ELF-1 (cell line): ENCODE measurements at regions not wholly inside any gene's neighbourhood (a gene's known extent, or its start where the extent isn't known, plus 50 kb on each side); places are given as distances from the start of the nearest gene placed in this dataset.

Experiments used
- DNase-seq: peaks from one replicate; pipeline ENCODE4 v3.0.0-alpha.2; 2016; ENCODE audit warnings: low read depth, low spot score

DNA sequence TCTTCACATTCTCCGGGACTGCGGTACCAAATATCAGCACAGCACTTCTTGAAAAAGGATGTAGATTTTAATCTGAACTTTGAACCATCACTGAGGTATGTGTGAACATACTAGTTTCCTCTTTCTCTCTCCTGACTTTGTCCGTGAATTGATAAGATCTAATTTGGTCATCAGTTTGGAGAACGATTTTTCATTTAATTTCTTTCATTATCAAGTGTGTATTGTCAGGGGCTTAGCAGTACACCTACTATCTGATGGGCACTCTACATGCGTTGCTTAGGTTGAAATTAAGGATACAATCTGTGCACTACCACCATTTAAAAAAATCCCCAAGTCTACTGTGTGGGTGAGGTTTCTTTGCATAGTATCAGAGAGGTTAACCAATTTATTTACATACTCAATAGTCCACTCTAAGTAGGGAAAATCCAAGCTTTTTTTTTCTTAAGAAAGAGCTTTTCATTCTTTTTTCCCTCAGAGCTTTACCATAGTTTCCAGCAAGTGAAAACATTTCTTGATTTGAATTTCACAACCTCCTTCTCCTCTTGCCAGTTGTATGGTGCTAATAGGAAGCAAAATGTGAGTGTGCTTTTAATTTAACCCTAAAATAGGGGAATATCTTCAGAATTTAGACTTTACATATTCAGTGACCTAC, 105.4 kb upstream of the ESR1 start:
- DNase-seq = no peak

DNA sequence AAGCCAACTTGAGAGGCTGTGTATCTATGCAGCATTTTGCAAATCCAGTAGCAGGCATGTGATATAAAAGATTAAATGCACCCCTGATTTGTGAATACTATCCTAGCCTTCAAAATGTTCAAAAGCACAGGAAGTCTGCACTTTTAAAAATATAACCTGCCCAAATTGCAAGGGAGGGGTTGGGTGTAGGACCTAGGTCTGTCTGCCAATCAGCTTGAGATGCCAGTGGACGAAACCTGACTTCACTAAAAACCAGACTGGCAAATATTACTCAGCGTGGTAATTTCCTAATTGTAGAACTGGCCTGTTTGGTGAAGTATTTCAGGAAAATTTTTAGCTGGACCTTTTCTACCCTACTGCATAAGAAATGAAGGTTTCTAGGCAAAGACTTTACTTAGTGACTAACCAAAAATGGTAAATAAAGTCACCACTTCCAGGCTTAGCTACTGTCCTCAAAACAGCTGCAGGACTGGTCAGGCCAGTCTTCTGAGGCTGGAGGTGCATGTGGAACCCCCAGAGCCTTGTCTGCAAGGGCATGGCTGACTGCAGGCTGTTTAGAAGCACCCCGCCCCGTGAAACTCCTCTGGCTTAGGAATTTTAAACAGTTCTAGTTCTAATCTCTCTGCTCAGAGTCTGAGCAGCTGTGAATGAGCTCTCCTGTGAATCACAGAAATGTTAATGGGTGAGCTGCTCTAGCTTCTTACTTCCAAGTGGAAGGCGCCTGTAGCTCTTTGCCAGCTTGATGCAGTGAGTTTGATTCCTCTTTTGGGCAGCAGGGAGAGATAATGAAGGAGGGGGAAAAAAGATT, 104.4 kb upstream of the ESR1 start:
- peak; percentile 33 for DNase-seq

DNA sequence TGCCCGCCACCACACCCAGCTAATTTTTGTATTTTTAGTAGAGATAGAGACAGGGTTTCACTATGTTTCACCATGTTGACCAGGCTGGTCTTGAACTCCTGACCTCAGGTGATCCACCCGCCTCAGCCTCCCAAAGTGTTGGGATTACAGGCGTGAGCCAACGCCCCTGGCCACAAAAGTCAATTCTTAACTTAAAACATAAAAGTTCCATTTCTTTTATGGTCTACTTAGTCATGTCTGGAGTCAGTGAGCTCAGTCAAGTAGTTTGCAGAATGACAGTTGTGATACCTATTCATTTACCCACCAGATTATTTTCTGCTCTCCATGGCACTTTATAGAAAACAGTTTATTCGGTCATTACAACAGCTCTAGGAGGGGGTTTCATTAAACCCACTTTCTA, 103.1 kb upstream of the ESR1 start:
- no peak for DNase-seq

DNA sequence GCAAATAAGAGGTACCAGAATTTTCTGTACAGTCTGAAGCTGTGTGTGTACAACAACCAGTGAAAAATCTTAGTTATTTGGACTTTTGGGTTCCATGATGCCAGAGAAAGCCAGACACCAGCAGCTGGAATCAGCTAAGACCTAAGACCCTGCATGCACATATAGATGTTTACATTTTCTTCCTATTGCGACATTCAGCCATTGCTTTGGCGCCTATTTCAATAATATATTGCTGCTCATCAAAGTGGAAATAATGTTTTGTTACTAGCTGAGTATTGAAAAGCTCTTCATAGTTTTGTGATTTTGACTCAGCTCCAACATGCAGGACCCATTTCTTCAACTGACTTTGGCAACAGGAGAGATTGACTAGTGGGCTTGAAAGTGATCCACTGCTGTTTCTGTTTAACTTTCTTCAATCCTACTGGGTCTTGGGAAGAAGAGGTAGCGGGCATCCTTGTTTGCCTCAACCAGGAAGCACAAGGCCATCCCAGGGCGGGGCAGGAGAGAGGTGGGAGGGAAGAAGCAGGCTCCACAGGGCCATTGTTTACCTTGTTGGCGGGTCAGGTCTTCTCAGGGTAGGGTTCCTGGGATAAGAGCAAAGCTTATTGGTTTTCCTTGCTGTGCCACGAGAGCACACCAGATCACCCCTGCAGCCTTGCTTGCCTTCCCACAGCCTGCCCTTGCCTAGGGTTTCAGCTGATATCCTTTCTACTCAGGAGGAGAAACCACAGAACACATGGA, 101.3 kb upstream of the ESR1 start:
- DNase-seq = no peak

DNA sequence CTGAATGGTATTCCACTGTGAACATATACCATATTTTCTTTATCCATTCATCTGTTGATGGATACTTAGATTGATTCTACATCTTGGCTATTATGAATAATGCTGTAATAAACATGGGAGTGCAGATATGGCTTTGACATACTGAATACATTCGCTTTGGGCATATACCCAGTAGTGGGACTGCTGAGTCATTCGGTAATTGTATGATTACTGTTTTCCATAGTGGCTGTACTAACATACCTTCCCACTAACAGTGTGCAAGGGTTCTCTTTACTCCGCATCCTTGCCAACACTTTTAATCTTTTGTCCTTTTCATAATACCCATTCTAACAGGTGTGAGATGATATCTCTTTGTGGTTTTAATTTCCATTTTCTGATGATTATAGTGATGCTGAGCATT, 98.2 kb upstream of the ESR1 start:
- DNase-seq = no peak

DNA sequence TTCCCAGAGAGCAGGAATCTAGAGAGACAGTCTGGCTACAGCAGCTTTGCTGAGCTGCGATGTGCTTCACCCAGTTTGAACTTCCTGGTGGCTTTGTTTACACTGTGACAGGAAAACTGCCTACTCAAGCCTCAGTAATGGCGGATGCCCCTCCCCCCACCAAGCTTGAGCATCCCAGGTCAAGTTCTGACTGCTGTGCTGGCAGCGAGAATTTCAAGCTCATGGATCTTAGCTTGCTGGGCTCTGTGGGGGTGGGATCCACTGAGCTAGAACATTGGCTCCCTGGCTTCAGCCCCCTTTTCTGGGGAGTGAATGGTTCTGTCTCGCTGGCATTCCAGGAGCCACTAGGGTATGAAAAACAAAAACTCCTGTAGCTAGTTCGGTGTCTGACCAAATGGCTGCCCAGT, 91.0 kb upstream of the ESR1 start:
- peak; percentile 54 for DNase-seq

DNA sequence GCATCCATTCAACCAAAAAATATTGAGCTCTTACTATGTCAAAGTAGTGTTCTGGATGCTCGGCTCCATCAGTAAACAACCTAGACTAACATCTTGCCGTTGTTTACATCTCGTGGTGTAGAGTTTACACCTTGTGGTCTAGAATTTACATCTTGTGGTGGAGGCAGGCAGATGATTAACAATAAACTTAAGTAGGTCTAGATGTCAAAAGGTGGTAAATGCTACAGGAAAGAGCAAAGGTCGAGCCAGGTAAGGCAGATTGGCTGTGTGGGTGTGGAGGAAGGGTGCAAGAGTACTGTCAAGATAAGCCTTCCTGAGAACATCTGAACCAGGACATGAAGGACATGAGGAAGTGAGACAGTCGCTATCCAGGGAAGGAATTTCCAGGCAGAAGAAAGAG, 88.4 kb upstream of the ESR1 start:
- no peak for DNase-seq

DNA sequence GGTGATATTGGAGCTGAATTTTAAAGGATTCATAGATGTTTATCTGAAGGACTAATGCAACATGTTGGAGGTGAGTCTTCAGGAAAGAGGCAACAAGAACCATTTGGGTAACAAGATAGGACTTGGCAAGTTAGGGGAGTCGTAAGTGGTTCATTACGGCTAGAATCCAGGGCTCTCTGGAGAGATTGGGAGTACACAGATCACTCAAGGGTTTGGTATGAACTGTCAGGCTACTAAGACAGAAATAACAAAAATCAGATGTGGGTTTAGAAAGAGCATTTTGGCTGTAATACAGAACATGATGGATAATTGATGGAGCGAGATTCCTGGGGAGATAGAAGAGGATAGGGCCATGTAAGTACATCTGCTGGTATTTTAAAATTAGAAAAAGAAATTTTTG, 86.3 kb upstream of the ESR1 start:
- no peak for DNase-seq

DNA sequence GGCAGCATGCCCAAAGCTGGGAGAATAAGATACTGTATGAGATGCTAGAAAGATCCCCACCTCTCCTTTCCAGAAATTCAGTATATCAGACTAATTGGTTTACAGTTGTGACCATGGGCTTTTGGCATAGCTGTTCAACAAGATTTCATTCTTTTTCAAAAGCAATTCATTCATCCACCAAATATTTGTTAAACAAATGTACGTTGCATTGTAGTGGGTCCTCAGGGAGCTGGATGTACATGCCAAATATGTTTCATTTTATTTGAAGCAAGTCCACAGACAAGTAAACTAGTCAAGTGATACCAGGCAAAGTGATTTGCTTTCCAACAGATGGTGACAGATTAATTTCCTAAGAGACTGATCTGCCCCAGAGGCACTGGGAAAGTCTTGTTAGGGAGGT, 85.8 kb upstream of the ESR1 start:
- no peak for DNase-seq

DNA sequence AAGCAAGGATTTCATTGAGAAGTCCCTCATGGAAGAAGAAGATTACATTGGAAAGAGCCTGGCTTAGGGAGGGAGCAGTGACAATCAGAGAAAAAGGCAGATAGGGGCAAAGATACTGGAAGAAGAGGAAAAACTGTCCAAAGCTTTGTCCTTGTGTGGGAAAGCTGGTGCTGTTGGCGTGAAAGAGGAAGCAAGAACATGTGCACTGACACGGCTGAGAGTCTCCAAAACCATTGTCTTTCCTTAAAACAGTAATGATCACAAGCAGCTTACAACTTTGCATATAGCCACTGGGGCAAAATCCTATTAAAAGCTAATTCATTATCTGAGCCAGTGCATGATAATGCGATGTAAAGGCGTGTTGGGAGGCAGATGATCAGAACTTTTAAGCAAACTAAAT, 85.1 kb upstream of the ESR1 start:
- no peak for DNase-seq

DNA sequence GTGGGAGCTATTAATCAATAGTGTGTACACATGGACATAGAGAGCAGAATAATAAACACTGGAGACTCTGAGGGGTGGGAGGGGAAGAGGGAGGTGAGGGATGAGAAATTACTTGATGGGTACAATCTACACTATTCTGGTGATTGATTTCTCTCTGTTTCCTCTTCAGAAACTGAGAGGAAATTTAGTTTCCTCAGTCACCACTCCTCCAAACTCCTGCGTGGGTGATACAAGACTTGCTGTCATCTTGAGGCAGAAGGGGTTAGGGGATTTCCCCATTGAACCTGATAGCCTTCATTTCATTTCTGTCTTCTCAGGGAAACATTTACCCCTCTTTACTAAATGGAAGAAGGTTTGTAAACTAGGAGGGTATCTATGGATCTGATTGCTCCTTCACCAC, 84.3 kb upstream of the ESR1 start:
- no peak for DNase-seq

DNA sequence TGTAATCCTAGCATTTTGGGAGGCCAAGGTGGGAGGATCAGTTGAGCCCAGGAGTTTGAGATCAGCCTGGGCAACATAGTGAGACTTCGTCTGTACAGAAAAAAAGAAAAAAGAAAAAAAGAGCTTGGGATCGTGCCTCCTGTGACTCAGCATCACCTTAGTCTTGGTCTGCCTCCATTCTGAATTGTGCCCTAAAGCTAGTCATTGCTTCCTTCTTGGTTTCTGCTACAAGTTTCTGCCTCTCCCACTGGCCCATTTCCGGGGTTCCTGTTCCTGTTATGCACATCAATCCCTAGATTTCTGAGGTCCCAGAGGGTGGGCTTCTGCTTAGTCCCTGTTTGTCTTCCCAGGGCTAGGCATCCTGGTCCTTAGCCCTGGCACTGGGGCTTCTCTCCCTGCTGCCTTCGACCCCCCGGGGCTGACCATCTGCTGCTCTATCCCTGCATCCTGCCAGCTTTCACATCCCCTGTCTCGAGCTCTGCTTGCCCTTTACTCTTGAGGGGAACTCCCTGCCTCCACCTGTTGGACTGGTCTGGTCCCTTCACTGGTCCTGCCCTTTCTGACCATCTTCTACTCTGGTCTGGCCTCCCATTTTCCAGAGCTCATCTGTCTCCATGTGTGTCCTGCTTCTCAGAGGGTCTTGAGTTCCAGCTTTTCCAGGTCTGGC, 77.5 kb upstream of the ESR1 start:
- no peak for DNase-seq

DNA sequence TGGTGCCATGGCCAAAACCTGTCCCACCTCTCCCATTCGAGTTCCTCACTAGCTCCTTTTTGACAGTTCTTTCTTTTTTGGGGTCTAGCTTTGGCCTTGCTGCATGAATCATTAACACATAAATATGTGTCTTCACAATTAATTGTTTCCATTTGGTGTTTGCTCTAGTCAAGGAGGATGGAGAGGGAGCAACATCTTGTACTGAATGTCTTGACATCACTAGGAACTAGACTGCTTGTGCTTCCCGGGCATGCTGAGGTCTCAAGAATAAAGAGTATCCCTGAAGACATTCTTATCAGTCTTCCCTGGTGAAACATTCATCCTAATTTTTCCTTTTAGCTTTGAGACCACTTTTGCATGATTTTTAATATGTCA, 77.0 kb upstream of the ESR1 start:
- DNase-seq = no peak

DNA sequence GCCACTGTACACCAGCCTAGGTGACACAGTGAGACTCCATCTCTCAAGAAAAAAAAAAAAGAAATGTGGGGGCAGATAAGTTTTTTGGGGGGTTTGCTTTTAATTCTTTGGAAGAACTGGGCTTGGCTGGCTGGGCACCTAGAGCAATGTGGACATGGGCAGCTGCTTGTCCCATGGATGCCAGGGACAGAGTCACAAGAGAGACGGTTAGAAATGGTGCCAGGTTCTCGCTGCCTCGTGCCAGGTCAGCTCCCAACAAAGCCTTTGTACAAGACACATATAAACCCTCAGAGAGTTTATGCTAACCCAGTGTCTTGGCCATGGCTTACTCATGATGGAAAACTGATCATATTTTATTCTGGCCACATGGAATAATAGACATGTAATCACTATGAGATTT, 76.2 kb upstream of the ESR1 start:
- no peak for DNase-seq

DNA sequence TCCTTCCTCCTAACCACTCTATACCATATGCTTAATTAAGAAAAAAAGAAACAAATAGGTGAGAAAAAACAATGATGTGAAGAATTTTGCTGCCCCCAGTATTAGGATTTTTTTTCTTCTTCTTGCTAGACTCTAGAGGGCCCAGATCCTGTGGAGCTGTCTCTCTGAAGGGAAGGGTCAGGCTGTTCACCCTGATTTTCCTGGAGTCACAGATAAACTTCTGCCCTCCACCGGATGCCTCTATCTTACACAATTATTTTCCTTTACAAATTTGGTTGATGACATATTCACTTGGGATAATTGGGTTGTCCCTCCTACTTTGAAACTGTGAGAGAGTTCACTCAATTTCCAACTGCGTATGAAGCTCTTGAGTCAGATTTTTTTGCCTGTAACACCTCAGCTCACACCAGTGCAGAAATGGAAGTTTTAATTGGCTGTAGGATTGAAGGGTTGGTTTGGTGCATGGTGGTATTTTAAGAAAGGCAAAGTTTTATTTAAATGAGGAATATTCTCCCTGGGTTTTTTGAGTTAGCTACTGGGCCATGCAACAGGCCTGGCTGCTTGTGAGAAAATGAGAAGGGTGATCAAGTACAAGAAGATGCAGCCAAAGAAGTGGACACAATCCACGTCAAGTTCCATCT, 73.7 kb upstream of the ESR1 start:
- no peak for DNase-seq

DNA sequence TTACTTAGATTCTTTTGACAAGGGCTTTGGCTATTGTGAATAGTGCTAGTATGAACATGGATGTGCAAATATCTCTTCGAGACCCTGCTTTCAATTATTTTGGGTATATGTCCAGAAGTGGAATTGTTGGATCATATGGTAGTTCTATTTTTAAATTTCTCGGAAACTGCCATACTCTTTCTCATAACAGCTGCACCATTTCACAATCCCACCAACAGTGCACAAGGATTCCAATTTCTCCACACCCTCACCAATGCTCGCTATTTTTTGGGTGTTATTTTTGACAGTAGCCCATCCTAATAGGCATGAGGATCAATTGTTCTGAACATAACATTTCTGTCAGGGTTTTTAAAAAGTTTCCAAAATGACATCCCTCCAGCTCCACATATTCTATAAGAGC, 69.2 kb upstream of the ESR1 start:
- no peak for DNase-seq

DNA sequence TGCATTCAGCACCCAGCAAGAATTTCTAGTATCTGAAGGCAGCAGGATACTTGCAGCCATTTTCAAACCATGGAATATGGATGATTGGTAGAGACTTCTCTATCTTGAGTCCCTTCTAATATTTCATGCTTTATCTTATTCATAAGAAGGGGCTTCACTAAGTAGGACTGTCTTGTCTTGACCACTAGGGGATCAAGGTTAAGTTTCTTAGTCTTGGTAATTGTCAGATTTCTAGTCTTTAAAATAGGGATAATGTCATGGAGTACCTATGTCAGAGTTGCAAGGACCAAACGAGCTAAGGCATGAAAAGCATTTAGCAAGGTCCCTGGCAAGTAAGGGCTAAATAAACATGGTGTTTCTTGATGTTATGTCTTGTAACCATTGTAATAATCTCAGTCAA, 68.5 kb upstream of the ESR1 start:
- no peak for DNase-seq

DNA sequence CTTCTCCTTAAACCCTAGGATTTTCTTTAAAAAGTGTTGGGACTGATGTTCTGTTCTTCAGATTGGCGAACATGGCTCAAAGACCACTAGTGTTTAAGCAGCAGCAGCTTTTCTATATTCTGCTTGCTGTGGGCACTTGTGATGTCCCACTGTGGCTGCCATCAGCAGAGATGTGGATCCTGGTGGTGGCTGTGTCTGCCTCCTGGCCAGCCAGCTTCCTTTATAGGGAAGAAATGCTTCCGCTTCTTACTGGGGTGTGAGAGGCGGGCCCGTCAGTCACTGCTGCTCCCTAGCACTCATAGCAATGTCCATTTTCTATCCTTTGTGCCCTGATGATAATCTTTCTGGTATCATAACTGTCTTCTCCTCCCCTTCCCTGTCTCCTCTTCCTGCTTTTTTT, 66.7 kb upstream of the ESR1 start:
- DNase-seq = no peak

DNA sequence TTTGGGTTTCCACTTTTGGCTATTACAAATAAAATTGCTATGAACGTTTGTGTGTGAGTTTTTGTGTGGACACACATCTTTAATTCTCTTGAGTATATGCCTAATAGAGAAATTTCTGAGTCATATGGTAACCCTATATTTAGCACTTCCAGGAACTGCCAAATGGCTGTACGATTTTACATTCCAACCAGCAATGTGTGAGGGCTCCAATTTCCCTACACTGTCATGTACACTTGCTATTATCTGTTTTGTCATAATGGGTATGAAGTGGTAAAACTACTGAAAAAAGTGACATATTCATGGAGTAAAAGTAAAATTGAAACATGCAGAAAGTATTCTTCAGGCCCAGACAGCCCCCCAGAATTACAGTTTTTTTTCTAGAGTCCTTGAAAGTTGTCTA, 59.6 kb upstream of the ESR1 start:
- DNase-seq = no peak

DNA sequence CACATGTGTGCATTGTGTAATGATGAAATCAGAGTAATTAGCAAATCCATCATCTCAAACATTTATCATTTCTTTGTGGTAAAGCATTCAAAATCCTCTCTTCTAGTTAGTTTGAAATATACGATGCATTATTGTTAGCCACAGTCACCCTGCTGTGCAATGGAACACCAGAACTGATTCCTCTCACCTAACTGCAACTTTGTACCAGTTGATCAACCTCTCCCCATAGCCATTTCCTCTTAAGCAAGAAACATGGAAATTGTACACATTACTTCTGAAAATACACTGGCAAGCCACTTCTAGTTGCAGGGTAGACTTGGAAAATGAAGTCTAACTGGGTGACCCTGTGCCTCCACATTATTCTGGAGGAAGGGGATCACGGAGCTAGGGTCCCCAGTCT, 58.1 kb upstream of the ESR1 start:
- DNase-seq = no peak

DNA sequence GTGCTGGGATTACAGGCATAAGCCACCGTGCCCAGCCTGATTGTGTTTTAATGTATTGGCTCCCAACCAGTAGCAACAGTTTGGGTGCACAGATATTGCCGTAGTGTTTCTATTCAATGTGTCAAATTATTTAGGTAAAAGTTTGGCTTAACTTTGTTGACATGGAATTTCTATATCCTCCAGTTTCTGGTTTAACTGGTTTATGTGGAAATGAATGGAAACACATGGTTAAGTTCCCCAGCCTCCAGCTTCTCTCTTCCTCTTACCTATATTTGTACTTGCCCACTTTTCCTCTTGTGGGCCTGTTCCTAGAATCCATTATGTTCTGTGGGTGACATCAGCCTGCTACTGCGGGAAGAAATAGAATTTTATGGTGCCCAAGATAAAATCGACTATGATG, 53.9 kb upstream of the ESR1 start:
- DNase-seq = no peak

DNA sequence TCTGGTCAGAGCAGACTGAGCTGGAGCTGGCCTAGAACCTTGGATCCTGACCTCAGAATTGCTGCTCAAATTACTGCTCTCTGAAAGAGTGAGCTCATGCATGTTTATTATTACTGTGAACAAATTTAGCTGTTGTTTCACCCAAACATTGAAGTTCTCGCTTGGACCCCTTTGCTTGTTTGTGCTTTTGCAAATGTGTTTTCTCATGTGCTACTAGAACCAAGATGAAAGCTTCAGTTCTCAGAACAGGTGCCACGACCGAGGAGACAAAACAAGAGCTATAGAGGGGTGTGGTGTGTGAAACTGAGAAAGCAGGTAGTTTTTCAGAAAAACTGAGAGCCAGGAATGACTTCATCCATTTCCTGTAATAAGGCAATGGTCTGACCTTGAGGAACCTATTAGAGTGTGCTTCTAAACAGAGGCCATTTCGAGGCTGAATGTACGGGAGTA, 50.0 kb upstream of the ESR1 start:
- DNase-seq = no peak
